ENCODE measurements at regions not wholly inside any gene's neighbourhood (a gene's known extent, or its start where the extent isn't known, plus 50 kb on each side); places are given as distances from the start of the nearest gene placed in this dataset.

DNA sequence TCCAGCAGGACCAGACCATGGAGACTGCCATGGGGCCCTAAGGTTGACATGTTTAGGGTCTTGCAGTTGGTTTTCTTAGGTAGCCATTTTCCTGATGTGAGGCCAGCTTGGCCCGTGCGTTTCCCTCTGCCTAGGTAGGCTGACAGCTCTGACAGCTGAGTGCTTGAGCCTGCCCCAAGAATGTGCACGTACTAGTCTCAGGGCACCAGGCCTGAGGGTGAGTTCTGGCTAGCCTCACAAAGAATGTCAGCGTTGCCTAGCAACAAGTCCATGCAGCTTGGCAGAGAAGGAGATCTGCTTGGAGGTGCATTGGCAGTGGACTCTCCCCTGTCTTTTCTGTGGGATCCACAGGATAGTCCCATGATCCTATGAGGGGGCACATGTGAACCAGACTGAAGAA is 336.0 kb upstream of the TSPY4 start:
- TF ChIP-seq, protein P1, sequence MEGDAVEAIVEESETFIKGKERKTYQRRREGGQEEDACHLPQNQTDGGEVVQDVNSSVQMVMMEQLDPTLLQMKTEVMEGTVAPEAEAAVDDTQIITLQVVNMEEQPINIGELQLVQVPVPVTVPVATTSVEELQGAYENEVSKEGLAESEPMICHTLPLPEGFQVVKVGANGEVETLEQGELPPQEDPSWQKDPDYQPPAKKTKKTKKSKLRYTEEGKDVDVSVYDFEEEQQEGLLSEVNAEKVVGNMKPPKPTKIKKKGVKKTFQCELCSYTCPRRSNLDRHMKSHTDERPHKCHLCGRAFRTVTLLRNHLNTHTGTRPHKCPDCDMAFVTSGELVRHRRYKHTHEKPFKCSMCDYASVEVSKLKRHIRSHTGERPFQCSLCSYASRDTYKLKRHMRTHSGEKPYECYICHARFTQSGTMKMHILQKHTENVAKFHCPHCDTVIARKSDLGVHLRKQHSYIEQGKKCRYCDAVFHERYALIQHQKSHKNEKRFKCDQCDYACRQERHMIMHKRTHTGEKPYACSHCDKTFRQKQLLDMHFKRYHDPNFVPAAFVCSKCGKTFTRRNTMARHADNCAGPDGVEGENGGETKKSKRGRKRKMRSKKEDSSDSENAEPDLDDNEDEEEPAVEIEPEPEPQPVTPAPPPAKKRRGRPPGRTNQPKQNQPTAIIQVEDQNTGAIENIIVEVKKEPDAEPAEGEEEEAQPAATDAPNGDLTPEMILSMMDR (IDR thresholded peaks at IDR 0.05; ENCODE audit: low read depth, low read length, missing input control) = no peak
- TF ChIP-seq REST (IDR thresholded peaks at IDR 0.05) (no peak), RAD21 (IDR thresholded peaks at IDR 0.05) (no peak), JUND (IDR thresholded peaks at IDR 0.05) (no peak), NR2F2 (IDR thresholded peaks at IDR 0.05) (no peak), TAF1 (conservative IDR thresholded peaks at IDR 0.05) (no peak), SP1 (IDR thresholded peaks at IDR 0.05) (no peak), GABPA (IDR thresholded peaks at IDR 0.05 in 1 of 2, conservative IDR thresholded peaks at IDR 0.05 in 1 of 2) (no peak), MAX (IDR thresholded peaks at IDR 0.05) (no peak), ATF3 (IDR thresholded peaks at IDR 0.05) (no peak)
